ENCODE measurements at regions not wholly inside any gene's neighbourhood (a gene's known extent, or its start where the extent isn't known, plus 50 kb on each side); places are given as distances from the start of the nearest gene placed in this dataset.

DNA sequence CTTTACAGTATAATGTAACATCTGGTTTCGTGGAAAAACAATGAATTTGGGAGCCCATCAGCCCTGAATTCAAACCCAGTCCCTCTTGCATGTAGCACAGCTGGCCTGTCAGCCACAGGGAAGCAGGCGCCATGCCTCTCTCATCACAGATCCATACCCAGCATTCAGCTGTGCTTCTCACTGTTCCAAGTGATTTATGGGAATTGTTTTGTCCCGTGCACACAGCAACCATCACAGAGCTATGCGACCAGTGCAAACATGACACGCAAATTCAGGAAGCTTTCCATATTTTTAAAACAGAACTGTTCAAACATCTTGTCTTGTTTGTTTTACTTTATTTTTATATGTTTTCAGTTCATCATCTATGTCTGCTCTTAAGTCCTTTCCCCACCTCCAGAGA, 496.1 kb downstream of the EIPR1 start:
- Histone ChIP-seq H3K79me1 (ENCODE audit: low read depth in 1 of 2, low read length in 2 of 2) (no peaks in the 10 kb centered on the region), H4K91ac (ENCODE audit: insufficient read depth, low read depth, low read length) (no peak overlapping the region), H3K4ac (ENCODE audit: low read depth, low read length) (no peak overlapping the region), H3K23ac (ENCODE audit: low read depth, low read length) (no peak overlapping the region), H2AK9ac (replicated peaks; ENCODE audit: low read depth, low read length, poor library complexity) (no peak overlapping the region), H3K4me2 (ENCODE audit: low read depth, low read length) (no peak overlapping the region), H2BK20ac (ENCODE audit: low read depth, low read length) (no peak overlapping the region), H3K56ac (ENCODE audit: extremely low read depth, insufficient read depth, low read length) (no peak overlapping the region), H3K9ac (ENCODE audit: low read depth, low read length) (no peak overlapping the region), H2AK5ac (ENCODE audit: low read depth, low read length) (no peak overlapping the region), H2BK120ac (ENCODE audit: low read depth, low read length) (no peak overlapping the region), H4K8ac (ENCODE audit: low read depth in 2 of 2, low read length in 2 of 2) (no peak overlapping the region), H2BK5ac (ENCODE audit: low read depth, low read length, poor library complexity, severe bottlenecking) (no peak overlapping the region), H4K5ac (ENCODE audit: low read depth, low read length) (no peak overlapping the region), H3K14ac (replicated peaks; ENCODE audit: low read depth, low read length) (no peak overlapping the region), H3K18ac (ENCODE audit: low read depth, low read length) (no peak overlapping the region), H3K27me3 (ENCODE audit: control insufficient read depth, insufficient read depth, low read length) (no peaks in the 10 kb centered on the region), H3K36me3 (ENCODE audit: control insufficient read depth, insufficient read depth, low read length) (no peaks in the 10 kb centered on the region), H3K27ac (ENCODE audit: insufficient read depth, low read length) (no peak overlapping the region), H3K9me1 (ENCODE audit: insufficient read depth, low read length) (no peaks in the 10 kb centered on the region), H3K4me1 (ENCODE audit: control insufficient read depth, insufficient read depth, low read length) (no peaks in the 10 kb centered on the region), H4K20me1 (ENCODE audit: insufficient read depth, low read length) (no peaks in the 10 kb centered on the region), H2AFZ (replicated peaks; ENCODE audit: low read length, poor library complexity) (no peak overlapping the region), H2BK15ac (ENCODE audit: low read depth, low read length) (no peak overlapping the region), H3K4me3 (ENCODE audit: insufficient read depth, low read depth, low read length) (no peak overlapping the region), H3K9me3 (ENCODE audit: control insufficient read depth, insufficient read depth, low read length) (peaks cover 26% of the 10 kb centered on the region)
- TF ChIP-seq, protein P1, sequence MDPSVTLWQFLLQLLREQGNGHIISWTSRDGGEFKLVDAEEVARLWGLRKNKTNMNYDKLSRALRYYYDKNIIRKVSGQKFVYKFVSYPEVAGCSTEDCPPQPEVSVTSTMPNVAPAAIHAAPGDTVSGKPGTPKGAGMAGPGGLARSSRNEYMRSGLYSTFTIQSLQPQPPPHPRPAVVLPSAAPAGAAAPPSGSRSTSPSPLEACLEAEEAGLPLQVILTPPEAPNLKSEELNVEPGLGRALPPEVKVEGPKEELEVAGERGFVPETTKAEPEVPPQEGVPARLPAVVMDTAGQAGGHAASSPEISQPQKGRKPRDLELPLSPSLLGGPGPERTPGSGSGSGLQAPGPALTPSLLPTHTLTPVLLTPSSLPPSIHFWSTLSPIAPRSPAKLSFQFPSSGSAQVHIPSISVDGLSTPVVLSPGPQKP (IDR thresholded peaks at IDR 0.05; ENCODE audit: borderline replicate concordance, low read depth, low read length): no peak
- TF ChIP-seq RCOR1 (IDR thresholded peaks at IDR 0.05; ENCODE audit: insufficient replicate concordance, low read length) (no peak), BHLHE40 (IDR thresholded peaks at IDR 0.05; ENCODE audit: low read depth, low read length) (no peak), MAFK (IDR thresholded peaks at IDR 0.05; ENCODE audit: low read depth, low read length) (no peak), SMC3 (IDR thresholded peaks at IDR 0.05; ENCODE audit: low read depth, low read length) (no peak), CHD1 (IDR thresholded peaks at IDR 0.05; ENCODE audit: low read depth, low read length) (no peak), FOS (IDR thresholded peaks at IDR 0.05; ENCODE audit: low read depth, low read length) (no peak), CEBPB (IDR thresholded peaks at IDR 0.05; ENCODE audit: low read depth, low read length) (no peak), MAZ (IDR thresholded peaks at IDR 0.05; ENCODE audit: borderline replicate concordance, low read depth, low read length) (no peak), POLR2A (IDR thresholded peaks at IDR 0.05; ENCODE audit: low read depth, low read length) (no peak), MXI1 (IDR thresholded peaks at IDR 0.05; ENCODE audit: borderline replicate concordance, low read depth, low read length) (no peak), RFX5 (IDR thresholded peaks at IDR 0.05; ENCODE audit: low read depth, low read length) (no peak), NFE2L2 (IDR thresholded peaks at IDR 0.05; ENCODE audit: low read depth, low read length) (no peak), RAD21 (IDR thresholded peaks at IDR 0.05; ENCODE audit: low read length) (no peak)
- TF ChIP-seq, protein P2, sequence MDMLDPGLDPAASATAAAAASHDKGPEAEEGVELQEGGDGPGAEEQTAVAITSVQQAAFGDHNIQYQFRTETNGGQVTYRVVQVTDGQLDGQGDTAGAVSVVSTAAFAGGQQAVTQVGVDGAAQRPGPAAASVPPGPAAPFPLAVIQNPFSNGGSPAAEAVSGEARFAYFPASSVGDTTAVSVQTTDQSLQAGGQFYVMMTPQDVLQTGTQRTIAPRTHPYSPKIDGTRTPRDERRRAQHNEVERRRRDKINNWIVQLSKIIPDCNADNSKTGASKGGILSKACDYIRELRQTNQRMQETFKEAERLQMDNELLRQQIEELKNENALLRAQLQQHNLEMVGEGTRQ (IDR thresholded peaks at IDR 0.05; ENCODE audit: low read depth, low read length): no peak
- TF ChIP-seq, protein P3, sequence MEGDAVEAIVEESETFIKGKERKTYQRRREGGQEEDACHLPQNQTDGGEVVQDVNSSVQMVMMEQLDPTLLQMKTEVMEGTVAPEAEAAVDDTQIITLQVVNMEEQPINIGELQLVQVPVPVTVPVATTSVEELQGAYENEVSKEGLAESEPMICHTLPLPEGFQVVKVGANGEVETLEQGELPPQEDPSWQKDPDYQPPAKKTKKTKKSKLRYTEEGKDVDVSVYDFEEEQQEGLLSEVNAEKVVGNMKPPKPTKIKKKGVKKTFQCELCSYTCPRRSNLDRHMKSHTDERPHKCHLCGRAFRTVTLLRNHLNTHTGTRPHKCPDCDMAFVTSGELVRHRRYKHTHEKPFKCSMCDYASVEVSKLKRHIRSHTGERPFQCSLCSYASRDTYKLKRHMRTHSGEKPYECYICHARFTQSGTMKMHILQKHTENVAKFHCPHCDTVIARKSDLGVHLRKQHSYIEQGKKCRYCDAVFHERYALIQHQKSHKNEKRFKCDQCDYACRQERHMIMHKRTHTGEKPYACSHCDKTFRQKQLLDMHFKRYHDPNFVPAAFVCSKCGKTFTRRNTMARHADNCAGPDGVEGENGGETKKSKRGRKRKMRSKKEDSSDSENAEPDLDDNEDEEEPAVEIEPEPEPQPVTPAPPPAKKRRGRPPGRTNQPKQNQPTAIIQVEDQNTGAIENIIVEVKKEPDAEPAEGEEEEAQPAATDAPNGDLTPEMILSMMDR (conservative IDR thresholded peaks at IDR 0.05; ENCODE audit: low read depth, low read length): no peak
- intact Hi-C loops (cut with micrococcal nuclease) (no loop called here), in situ Hi-C loops (cut with MboI; ENCODE audit: low sequenced_read_pairs) (no loop called here), dilution Hi-C loops (cut with HindIII; ENCODE audit: low sequenced_read_pairs, unreplicated experiment) (no loop called here)
- no TSS peak for BruUV-seq (replicated peaks)
- POLR2A ChIA-PET (ENCODE audit: unreplicated experiment): no interaction called here
- ATAC-seq (ENCODE audit: low read depth) (no peak), DNase-seq (no peak)
- WGBS, 2 experiments (ENCODE audit: extremely low coverage in 2 of 2, insufficient read length in 1 of 2): no CpG with 5 or more reads among the region's 5 CpGs
- CTCF ChIA-PET: no interaction called here
